Stomach (tissue), 8 donors: ENCODE measurements at regions not wholly inside any gene's neighbourhood (a gene's known extent, or its start where the extent isn't known, plus 50 kb on each side); places are given as distances from the start of the nearest gene placed in this dataset.

Experiments
- DNase-seq, 2 donors: peaks; one replicate each; pipeline versions ENCODE4 v3.0.0 to v3.0.0-alpha.2; 2013 to 2019
- H3K27ac ChIP-seq, 5 donors: fragments of 200-600 bp in 4 of 5; sonication (generic) in 4 of 5; one replicate each; pipeline ENCODE4 v1.5.1; 2013 to 2019; ENCODE audit warnings: mild to moderate bottlenecking in 1 of 5, moderate library complexity in 1 of 5
- H3K27me3 ChIP-seq, 3 donors: fragments of 200-600 bp; sonication (generic); one replicate each; pipeline ENCODE4 v1.5.1; 2017 to 2019; ENCODE audit warnings: mixed run types in 1 of 3
- H3K36me3 ChIP-seq, 4 donors: fragments of 200-600 bp; sonication (generic); 1 replicate in 3 of 4; 2 replicates in 1 of 4; pipeline ENCODE4 v1.5.1; 2016 to 2019
- H3K4me1 ChIP-seq, 4 donors: fragments of 200-600 bp; sonication (generic); one replicate each; pipeline ENCODE4 v1.5.1; 2016 to 2019
- H3K4me3 ChIP-seq, 4 donors: fragments of 200-600 bp; sonication (generic) in 3 of 4; one replicate each; pipeline ENCODE4 v1.5.1; 2016 to 2019; ENCODE audit warnings: mild to moderate bottlenecking in 1 of 4
- H3K9me3 ChIP-seq, 4 donors: fragments of 200-600 bp; sonication (generic); one replicate each; pipeline ENCODE4 v1.5.1; 2016 to 2019
- CTCF ChIP-seq, 7 experiments: fragments of 450-650 bp in 4 of 7; fragments of 200-600 bp in 3 of 7; sonication (generic) in 3 of 7; IDR thresholded peaks; one replicate each; pipeline ENCODE4 v1.5.1; 2016 to 2019; ENCODE audit warnings: antibody characterized with exemption in 7 of 7, control low read depth in 2 of 7, mild to moderate bottlenecking in 1 of 7
- EP300 ChIP-seq: sonication (generic); formaldehyde crosslinking; IDR thresholded peaks from one replicate; pipeline ENCODE4 v1.6.1; 2017; ENCODE audit warnings: antibody characterized with exemption
- POLR2A ChIP-seq, 4 donors: fragments of 450-650 bp; IDR thresholded peaks; one replicate each; pipeline ENCODE4 v1.6.1; 2016; ENCODE audit warnings: antibody characterized with exemption in 4 of 4, control low read depth in 2 of 4, mild to moderate bottlenecking in 1 of 4, moderate library complexity in 1 of 4
- POLR2AphosphoS5 ChIP-seq, 3 donors: sonication (generic); formaldehyde crosslinking; IDR thresholded peaks; one replicate each; pipeline ENCODE4 v1.6.1; 2016; ENCODE audit warnings: antibody characterized with exemption in 3 of 3
- WGBS, 5 donors: extraction: QIAGEN DNeasy Blood & Tissue Kit in 3 of 5; methylation state at CpG; one replicate each; pipeline versions ENCODE4 v1.1.5 to v1.1.7; 2013 to 2018; 5-methylcytosine and 5-hydroxymethylcytosine counted together
- intact Hi-C: fragments of 100-400 bp; cut with DNase I; formaldehyde crosslinking; loops from one replicate; pipeline ENCODE4 v1.15.1; 2023; ENCODE audit warnings: low total_unique reads
- donor health status: healthy with polysubstance abuse.
- donor health status: Bipolar disorder and iron deficiency.
- donor health status: healthy.

DNA sequence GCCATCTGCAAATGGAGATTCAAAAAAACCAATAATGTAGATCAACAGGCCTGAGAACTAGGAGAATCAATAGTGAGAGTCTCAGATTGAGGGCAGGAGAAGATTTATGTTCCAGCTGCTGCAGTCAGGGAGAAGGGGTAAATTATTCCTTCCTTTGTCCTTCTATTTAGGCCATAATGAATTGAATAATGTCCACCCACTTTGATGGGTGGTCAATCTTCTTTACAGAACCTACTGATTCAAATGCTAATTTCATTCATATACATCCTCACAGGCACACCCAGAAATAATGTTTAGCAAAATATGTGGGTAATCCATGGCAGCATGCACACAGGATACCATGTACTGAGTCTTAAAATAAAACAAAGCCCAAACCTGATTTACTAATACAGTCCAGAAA, 695.3 kb upstream of the REG3G start:
- Histone ChIP-seq H3K9me3 (no peaks in the 10 kb centered on the region), H3K27ac (no peak overlapping the region), H3K4me1 (no peaks in the 10 kb centered on the region), H3K27me3 (no peaks in the 10 kb centered on the region), H3K4me3 (no peak overlapping the region), H3K36me3 (no peaks in the 10 kb centered on the region)
- intact Hi-C loops, result no loop called here
- TF ChIP-seq POLR2A (IDR thresholded peaks at IDR 0.05), result no peak
- TF ChIP-seq POLR2AphosphoS5 (IDR thresholded peaks at IDR 0.05), result no peak
- TF ChIP-seq EP300, result no peak
- no peak for TF ChIP-seq CTCF (IDR thresholded peaks at IDR 0.05)
- DNase-seq, result no peak

DNA sequence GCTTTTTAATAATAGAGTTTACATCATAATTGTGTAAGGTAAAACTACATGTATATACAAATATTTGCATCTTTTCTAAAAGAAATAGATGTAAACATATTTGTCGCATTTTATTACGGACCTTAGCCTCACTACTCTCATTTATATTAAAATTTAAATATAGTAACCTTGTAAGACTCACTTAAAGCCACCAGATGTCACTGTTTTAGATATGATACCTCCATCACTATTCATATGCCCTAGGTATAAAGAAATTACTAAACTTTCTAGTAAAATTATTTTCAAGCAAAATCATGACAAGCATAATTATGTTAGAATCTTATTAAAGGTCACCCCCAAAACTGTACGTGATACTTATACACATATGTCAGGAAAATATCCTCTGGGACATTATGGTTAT, 674.3 kb upstream of the REG3G start:
- intact Hi-C loops, result no loop called here
- WGBS, 5 donors, result 55 to 71% (median 64%) methylated on average over 3 of the region's 3 CpGs
- no peaks in the 10 kb centered on the region for H3K9me3 ChIP-seq
- no peaks in the 10 kb centered on the region for H3K4me1 ChIP-seq
- DNase-seq, result peak in 1 of 2 donors; percentile 3
- no peak overlapping the region for H3K4me3 ChIP-seq
- H3K27ac ChIP-seq, result no peak overlapping the region
- TF ChIP-seq EP300, result no peak
- TF ChIP-seq POLR2A (IDR thresholded peaks at IDR 0.05), result no peak
- TF ChIP-seq POLR2AphosphoS5 (IDR thresholded peaks at IDR 0.05), result no peak
- no peak for TF ChIP-seq CTCF (IDR thresholded peaks at IDR 0.05)
- no peaks in the 10 kb centered on the region for H3K36me3 ChIP-seq
- no peaks in the 10 kb centered on the region for H3K27me3 ChIP-seq

DNA sequence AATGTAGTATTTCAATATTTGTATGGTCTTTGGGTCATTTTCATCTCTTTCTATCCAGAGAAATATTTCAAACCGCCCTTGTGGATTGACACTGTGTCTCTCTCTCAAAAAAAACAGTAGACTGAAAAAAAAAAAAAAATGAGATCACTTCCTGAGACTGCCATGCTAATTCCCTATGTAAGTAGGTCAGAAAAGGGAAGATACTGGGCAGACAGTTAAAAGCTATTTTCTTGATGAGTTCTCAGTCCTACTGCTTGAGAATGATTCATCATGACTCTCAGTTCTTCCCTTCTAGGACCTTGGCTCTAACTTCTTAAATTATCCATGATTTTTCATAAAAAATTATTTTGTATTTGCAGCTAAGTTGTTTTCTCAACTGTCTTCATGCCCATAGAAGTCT, 672.3 kb upstream of the REG3G start:
- no peak for DNase-seq
- no peak overlapping the region for H3K27ac ChIP-seq
- intact Hi-C loops, result no loop called here
- no peak for TF ChIP-seq POLR2A (IDR thresholded peaks at IDR 0.05)
- no peak for TF ChIP-seq CTCF (IDR thresholded peaks at IDR 0.05)
- no peak for TF ChIP-seq POLR2AphosphoS5 (IDR thresholded peaks at IDR 0.05)
- no peak for TF ChIP-seq EP300
- H3K4me1 ChIP-seq, result no peaks in the 10 kb centered on the region
- no peak overlapping the region for H3K4me3 ChIP-seq
- no peaks in the 10 kb centered on the region for H3K9me3 ChIP-seq
- 57 to 100% (median 87%) methylated on average over 1 of the region's 1 CpG for WGBS, 5 donors
- no peaks in the 10 kb centered on the region for H3K27me3 ChIP-seq
- H3K36me3 ChIP-seq, result no peaks in the 10 kb centered on the region

GRCh38 chr2:78355967-78356366, 669.5 kb upstream of the REG3G start:
- Histone ChIP-seq H3K4me1 (no peaks in the 10 kb centered on the region), H3K36me3 (no peaks in the 10 kb centered on the region), H3K4me3 (no peak overlapping the region), H3K27me3 (no peaks in the 10 kb centered on the region), H3K27ac (no peak overlapping the region), H3K9me3 (no peaks in the 10 kb centered on the region)
- peak in 1 of 2 donors; percentile 6 for DNase-seq
- no peak for TF ChIP-seq CTCF (IDR thresholded peaks at IDR 0.05)
- no peak for TF ChIP-seq POLR2AphosphoS5 (IDR thresholded peaks at IDR 0.05)
- TF ChIP-seq EP300, result no peak
- no peak for TF ChIP-seq POLR2A (IDR thresholded peaks at IDR 0.05)
- 39 to 64% (median 59%) methylated on average over 2 of the region's 2 CpGs for WGBS, 5 donors
- intact Hi-C loops, result no loop called here
